Activated CD4-positive, alpha-beta memory T cell treated with anti-CD3 and anti-CD28 coated beads for 36 hours (primary cell): ENCODE measurements at regions not wholly inside any gene's neighbourhood (a gene's known extent, or its start where the extent isn't known, plus 50 kb on each side); places are given as distances from the start of the nearest gene placed in this dataset.

Experiments
- CTCF ChIA-PET: fragments of 350-600 bp; sonication (Branson Sonifier 250); formaldehyde crosslinking; loops from one replicate; lab custom pipeline; 2021; ENCODE audit warnings: antibody characterized with exemption, inconsistent platforms; lab: Charles Lee
- POLR2A ChIA-PET: fragments of 350-600 bp; sonication (Branson Sonifier 250); formaldehyde crosslinking; loops from one replicate; lab custom pipeline; 2021; ENCODE audit warnings: antibody characterized with exemption; lab: Charles Lee
- DNase-seq: peaks from one replicate; pipeline ENCODE4 v3.0.0-alpha.2; 2020
- H3K27ac Mint-ChIP-seq: one replicate; pipeline ENCODE4 v1.8.0; 2021; ENCODE audit warnings: mixed read lengths
- H3K27me3 Mint-ChIP-seq: one replicate; pipeline ENCODE4 v1.8.0; 2021; ENCODE audit warnings: mixed read lengths
- H3K36me3 Mint-ChIP-seq: one replicate; pipeline ENCODE4 v1.8.0; 2021; ENCODE audit warnings: mixed read lengths
- H3K4me1 Mint-ChIP-seq: one replicate; pipeline ENCODE4 v1.8.0; 2021; ENCODE audit warnings: low read depth, mixed read lengths
- H3K4me3 Mint-ChIP-seq: one replicate; pipeline ENCODE4 v1.8.0; 2021; ENCODE audit warnings: mild to moderate bottlenecking, mixed read lengths
- H3K9me3 Mint-ChIP-seq: one replicate; pipeline ENCODE4 v1.8.0; 2021; ENCODE audit warnings: mixed read lengths
- intact Hi-C: fragments of 100-400 bp; cut with micrococcal nuclease; formaldehyde crosslinking; loops from one replicate; pipeline ENCODE4 v1.15.1; 2023

DNA sequence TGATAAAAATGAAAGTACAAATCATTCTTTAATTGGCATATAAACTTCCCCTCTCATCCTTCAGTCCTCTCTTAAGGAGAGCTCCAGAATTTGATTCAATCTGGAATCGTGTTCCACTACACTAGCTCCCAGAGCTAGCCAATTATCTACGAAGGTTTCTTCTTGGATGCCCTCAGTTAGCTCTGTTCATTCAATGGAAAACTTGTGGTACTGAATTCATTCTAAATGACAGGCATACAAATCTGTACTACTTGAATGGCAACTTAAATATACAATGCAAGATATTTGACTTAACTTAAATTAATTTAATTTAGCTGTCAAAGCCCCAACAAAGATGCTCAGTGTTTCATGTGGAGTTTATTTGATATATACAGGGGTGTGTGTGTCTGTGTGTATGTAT lies 1474.2 kb upstream of the CELF4 start:
- CTCF ChIA-PET = no interaction called here

DNA sequence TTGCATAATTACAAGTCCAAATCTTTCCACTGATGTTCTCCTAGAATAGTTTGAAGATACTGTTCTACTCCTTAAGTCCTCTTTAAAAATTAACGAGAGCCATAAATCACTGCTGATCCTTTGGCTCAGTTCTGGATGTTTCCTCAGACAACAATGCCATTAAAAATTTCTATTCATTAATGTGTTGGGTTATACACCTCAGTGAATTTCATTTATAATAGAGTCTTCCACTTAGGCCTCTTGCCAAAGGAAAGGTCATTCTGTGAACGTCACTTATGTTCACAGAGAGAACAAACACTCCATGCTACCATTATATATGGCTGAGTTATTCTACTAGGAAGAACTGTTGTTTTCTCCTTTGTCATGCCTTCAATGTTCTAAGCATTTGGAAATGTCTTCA lies 1472.3 kb upstream of the CELF4 start:
- H3K27ac Mint-ChIP-seq = no peak overlapping the region
- ChIA-PET POLR2A (no interaction called here), CTCF (no interaction called here)
- intact Hi-C loops = no loop called here
- no peaks in the 10 kb centered on the region for H3K36me3 Mint-ChIP-seq
- H3K4me1 Mint-ChIP-seq = no peaks in the 10 kb centered on the region
- no peak overlapping the region for H3K4me3 Mint-ChIP-seq
- DNase-seq = no peak
- no peaks in the 10 kb centered on the region for H3K9me3 Mint-ChIP-seq
- H3K27me3 Mint-ChIP-seq = no peaks in the 10 kb centered on the region

More for the DNA sequence above, 1474.2 kb upstream of the CELF4 start:
- no peak overlapping the region for H3K4me3 Mint-ChIP-seq
- no peak overlapping the region for H3K27ac Mint-ChIP-seq
- intact Hi-C loops = no loop called here
- POLR2A ChIA-PET = no interaction called here
- no peaks in the 10 kb centered on the region for H3K27me3 Mint-ChIP-seq
- no peaks in the 10 kb centered on the region for H3K36me3 Mint-ChIP-seq
- no peaks in the 10 kb centered on the region for H3K4me1 Mint-ChIP-seq
- H3K9me3 Mint-ChIP-seq = peaks cover 5% of the 10 kb centered on the region
- DNase-seq = no peak

DNA sequence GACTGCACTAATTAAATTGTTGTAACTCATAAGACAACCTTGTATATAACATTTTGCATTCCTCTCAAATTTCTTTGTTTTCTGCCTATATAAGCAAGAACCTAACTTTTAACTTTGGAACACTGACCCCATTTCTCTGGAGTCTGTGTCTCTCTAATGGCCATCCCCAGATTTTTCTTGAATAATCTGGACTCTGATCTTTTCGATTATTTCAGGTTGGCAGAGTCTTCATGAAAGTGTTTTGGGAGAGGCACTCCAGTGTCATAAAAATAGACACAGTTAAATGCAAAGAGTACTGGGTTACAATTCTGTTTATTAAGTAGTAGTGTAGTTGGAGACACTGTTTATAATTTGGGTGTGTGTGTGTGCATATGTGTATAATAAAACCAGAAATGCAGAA lies 1467.7 kb upstream of the CELF4 start:
- no peak overlapping the region for H3K27ac Mint-ChIP-seq
- H3K36me3 Mint-ChIP-seq = no peaks in the 10 kb centered on the region
- intact Hi-C loops = no loop called here
- H3K27me3 Mint-ChIP-seq = no peaks in the 10 kb centered on the region
- POLR2A ChIA-PET = no interaction called here
- no peaks in the 10 kb centered on the region for H3K9me3 Mint-ChIP-seq
- no peak for DNase-seq
- CTCF ChIA-PET = no interaction called here
- no peak overlapping the region for H3K4me3 Mint-ChIP-seq
- H3K4me1 Mint-ChIP-seq = no peaks in the 10 kb centered on the region

DNA sequence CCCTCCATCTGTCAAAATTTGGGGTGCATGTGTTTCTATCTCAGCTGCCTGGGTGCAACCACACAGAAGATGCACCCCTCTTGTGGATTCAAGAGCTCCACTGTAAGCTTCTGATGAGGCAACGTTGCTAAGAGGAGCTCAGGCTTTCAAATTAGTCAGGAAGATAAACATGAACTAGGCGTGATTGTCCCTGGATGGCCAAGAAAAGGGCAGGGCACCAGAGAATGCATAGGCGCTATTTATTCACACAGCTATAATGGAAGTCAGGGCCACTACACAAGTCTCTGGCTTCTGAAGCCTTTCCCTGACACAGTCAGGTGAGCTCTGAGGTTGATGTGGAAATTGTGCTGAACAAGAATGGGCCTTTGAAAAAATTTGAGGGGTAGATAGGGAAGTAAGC lies 1466.0 kb upstream of the CELF4 start:
- no peak overlapping the region for H3K4me3 Mint-ChIP-seq
- no peaks in the 10 kb centered on the region for H3K36me3 Mint-ChIP-seq
- POLR2A ChIA-PET = no interaction called here
- DNase-seq = no peak
- no peaks in the 10 kb centered on the region for H3K4me1 Mint-ChIP-seq
- no peak overlapping the region for H3K27ac Mint-ChIP-seq
- CTCF ChIA-PET = no interaction called here
- no peaks in the 10 kb centered on the region for H3K27me3 Mint-ChIP-seq
- intact Hi-C loops = no loop called here
- no peaks in the 10 kb centered on the region for H3K9me3 Mint-ChIP-seq

DNA sequence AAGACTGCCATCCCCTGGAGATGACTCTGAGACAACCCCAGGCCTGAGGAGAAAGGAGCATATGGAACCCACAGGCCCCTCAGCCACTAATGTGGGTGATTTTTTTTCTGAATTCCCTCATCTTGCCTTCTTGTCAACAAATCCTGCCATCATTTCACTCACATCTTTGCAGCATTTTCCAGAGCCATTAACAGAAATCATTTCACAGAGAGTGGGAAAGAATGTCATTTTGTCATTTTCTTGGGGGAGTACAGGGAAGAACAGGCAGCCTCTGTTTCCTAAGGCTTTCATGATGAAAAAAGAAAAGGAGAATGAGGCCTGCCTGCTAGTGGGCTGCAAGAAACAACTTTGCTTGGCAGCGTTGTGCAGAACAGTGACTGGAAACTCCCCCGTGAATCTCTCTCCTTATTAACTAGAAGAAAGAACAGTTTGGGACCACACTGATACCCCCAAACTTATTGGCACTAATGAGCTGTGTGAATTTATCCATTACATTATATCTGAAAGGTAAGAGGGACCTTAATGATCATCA lies 1464.6 kb upstream of the CELF4 start:
- H3K36me3 Mint-ChIP-seq = no peaks in the 10 kb centered on the region
- no peak overlapping the region for H3K27ac Mint-ChIP-seq
- H3K4me1 Mint-ChIP-seq = no peaks in the 10 kb centered on the region
- H3K27me3 Mint-ChIP-seq = no peaks in the 10 kb centered on the region
- intact Hi-C loops = no loop called here
- H3K9me3 Mint-ChIP-seq = no peaks in the 10 kb centered on the region
- ChIA-PET CTCF (no interaction called here), POLR2A (no interaction called here)
- no peak for DNase-seq
- no peak overlapping the region for H3K4me3 Mint-ChIP-seq

DNA sequence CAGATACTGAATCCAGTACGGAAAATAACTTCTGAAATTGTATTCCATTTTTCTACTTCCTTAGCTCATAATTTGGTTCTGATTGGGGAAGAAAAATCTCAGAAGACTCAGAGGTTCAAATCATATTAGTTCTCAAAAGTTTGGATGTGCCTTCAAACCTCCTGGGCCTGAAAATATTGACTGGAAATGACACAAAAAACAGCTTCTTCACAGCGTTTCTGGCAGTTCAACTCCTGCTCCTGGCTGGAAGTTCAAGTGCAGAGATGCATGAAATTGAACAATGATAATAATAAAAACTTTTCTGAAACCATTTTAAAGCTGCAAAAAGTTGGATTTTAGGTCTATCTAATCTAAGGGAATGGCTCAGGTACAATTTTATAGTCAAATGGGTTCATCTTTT lies 1459.9 kb upstream of the CELF4 start:
- Mint-ChIP-seq H3K36me3 (no peaks in the 10 kb centered on the region), H3K27me3 (no peaks in the 10 kb centered on the region), H3K4me1 (no peaks in the 10 kb centered on the region), H3K4me3 (no peak overlapping the region), H3K9me3 (no peaks in the 10 kb centered on the region), H3K27ac (no peak overlapping the region)
- ChIA-PET POLR2A (no interaction called here), CTCF (no interaction called here)
- DNase-seq = no peak
- intact Hi-C loops = no loop called here

DNA sequence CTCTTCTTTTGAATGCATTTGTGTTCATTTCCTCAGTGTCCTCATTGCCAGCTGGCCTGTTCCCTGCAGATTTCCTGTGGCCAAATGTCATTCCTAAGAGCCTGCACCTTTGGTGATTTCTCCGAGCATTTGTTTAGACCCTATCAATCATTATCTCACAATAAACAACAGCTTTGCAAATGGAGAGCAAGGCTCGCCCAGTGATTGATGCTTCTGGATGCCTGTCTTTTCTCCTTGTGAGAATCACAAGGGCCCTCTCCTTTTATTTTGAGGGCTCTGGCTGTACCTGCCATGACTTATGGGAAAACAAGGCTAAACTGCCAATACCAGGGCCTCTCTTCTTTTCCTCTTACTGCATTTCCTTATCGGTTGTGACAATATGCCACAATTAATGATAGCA lies 1454.4 kb upstream of the CELF4 start:
- Mint-ChIP-seq H3K4me1 (no peaks in the 10 kb centered on the region), H3K36me3 (no peaks in the 10 kb centered on the region), H3K27me3 (no peaks in the 10 kb centered on the region), H3K4me3 (no peak overlapping the region), H3K27ac (no peak overlapping the region), H3K9me3 (peaks cover 2% of the 10 kb centered on the region)
- ChIA-PET POLR2A (no interaction called here), CTCF (no interaction called here)
- intact Hi-C loops = no loop called here
- no peak for DNase-seq

DNA sequence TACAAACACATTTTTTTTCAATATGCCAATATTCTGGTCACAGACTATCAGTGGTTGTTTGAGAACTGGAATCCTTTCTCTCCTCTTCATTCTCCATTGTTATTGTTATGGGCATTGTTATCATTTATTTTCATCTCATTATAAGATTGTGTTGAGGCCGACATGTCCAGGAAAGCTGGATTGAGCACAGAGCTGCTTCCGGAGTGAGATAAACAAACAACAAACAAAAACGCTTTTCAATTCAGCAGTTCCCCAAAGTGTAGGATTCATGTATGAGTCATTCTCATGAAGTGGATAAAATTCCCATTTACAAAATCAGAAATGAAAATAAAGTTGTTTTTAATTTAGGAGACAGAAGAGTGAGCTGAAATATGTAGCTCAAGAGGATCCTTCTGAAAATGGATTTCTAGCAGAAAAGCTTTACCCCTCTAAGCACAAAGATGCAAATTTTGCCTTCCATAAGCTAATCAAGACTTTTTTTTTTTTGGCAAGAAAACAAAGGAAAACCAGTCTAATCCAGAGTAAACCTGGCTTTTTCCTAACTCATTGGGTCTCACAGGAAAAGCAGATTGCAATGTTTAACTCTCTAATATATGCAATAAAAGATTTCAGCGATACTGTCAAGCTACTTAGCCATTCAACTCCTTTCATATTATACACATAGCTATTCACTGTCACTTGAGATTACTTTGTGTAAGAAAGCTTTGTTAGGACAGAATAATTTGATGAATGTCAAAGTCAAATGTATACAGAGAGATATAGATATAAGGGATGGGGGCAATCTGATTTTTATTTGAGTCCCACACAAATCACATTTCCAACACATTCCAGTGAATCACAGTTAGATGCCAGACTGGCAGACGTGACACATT lies 1441.7 kb upstream of the CELF4 start:
- Mint-ChIP-seq H3K27me3 (no peaks in the 10 kb centered on the region), H3K36me3 (no peaks in the 10 kb centered on the region), H3K4me3 (no peak overlapping the region), H3K27ac (no peak overlapping the region), H3K4me1 (no peaks in the 10 kb centered on the region), H3K9me3 (peaks cover 2% of the 10 kb centered on the region)
- intact Hi-C loops = no loop called here
- CTCF ChIA-PET = no interaction called here
- no peak for DNase-seq
- POLR2A ChIA-PET = no interaction called here

DNA sequence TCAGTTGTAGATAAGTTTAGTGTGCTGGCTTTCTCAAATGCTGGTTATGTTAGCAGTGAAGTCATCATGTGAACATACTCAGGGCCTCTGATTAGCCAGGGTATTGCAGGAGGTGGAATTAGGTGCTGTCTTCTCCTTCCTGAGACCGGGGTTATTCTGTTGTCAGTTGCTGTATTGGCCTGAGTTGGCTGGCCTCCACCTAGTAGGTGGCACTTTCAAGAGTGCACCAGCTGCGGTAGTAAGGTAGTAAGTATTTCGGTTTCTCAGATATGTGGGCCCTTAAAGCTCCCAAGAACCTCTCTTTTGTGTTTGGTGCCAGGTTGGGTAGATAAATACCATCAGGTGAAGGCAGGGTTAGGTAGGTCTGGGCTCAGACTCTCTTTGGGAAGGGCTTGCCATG lies 1430.5 kb upstream of the CELF4 start:
- intact Hi-C loops = no loop called here
- Mint-ChIP-seq H3K9me3 (peaks cover 5% of the 10 kb centered on the region), H3K4me1 (no peaks in the 10 kb centered on the region), H3K27me3 (no peaks in the 10 kb centered on the region), H3K27ac (no peak overlapping the region), H3K36me3 (no peaks in the 10 kb centered on the region), H3K4me3 (no peak overlapping the region)
- CTCF ChIA-PET = no interaction called here
- POLR2A ChIA-PET = no interaction called here
- no peak for DNase-seq

DNA sequence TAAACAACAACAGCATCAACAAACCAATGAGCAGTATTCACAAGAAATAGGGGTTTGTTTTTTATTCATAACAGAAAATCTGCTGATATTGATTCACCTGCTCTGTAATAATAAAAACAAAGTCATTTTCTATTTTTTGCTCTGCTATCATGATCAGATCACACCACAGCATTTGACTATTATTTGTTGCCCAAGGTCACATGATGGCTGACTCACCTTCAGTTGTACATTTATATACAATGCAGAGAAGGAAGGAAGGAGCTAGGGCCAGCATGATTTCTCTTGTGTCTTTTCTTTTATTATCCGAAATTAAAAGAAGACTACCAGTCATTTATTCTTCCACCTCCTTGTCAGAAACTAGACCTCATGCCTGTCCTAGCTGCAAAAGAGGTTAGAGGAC lies 1427.7 kb upstream of the CELF4 start:
- intact Hi-C loops = no loop called here
- H3K4me3 Mint-ChIP-seq = no peak overlapping the region
- H3K36me3 Mint-ChIP-seq = no peaks in the 10 kb centered on the region
- H3K9me3 Mint-ChIP-seq = peaks cover 8% of the 10 kb centered on the region
- no peaks in the 10 kb centered on the region for H3K27me3 Mint-ChIP-seq
- no peaks in the 10 kb centered on the region for H3K4me1 Mint-ChIP-seq
- CTCF ChIA-PET = no interaction called here
- DNase-seq = no peak
- POLR2A ChIA-PET = no interaction called here
- H3K27ac Mint-ChIP-seq = no peak overlapping the region

DNA sequence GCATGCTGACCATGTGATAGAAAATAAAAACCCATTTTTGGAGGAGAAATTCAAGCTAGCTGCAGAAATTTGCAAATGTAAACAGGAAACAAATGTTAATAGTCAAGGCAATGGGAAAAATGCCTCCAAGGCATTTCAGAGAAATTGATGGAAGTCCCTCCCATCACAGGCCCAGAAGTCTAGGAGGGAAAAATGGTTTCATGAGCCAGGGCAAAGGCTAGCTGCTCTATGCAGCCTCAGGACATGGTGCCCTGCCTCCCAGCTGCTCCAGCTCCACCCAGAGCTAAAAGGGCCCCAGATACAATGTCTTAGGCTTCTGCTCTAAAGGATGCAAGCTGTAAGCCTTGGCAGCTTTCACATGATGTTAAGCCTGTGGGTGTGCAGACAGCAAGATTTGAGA lies 1419.4 kb upstream of the CELF4 start:
- no peak for DNase-seq

DNA sequence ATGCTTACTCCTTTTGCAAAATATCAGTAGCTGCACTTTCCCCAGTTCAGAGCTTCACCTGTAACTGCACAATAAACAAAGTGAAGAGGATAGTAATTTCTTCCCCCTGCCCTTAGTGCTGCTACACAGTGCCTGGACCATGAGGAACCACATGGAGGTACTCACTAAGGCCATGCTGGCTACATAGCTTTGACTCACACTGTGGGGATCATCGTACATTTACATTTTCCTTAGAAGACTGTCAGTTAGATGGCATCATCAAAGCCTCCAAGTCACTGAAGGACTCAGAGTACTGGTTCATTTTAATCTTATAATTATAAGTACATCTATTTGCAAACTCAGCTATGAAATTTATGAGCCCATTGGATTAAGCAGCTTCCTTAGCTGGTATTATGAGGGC lies 1416.5 kb upstream of the CELF4 start:
- intact Hi-C loops = no loop called here
- H3K9me3 Mint-ChIP-seq = no peaks in the 10 kb centered on the region

More for the DNA sequence above, 1419.4 kb upstream of the CELF4 start:
- no peaks in the 10 kb centered on the region for H3K9me3 Mint-ChIP-seq
- no peak overlapping the region for H3K4me3 Mint-ChIP-seq
- H3K36me3 Mint-ChIP-seq = no peaks in the 10 kb centered on the region
- intact Hi-C loops = no loop called here
- ChIA-PET CTCF (no interaction called here), POLR2A (no interaction called here)
- H3K27me3 Mint-ChIP-seq = no peaks in the 10 kb centered on the region
- no peak overlapping the region for H3K27ac Mint-ChIP-seq
- no peaks in the 10 kb centered on the region for H3K4me1 Mint-ChIP-seq

DNA sequence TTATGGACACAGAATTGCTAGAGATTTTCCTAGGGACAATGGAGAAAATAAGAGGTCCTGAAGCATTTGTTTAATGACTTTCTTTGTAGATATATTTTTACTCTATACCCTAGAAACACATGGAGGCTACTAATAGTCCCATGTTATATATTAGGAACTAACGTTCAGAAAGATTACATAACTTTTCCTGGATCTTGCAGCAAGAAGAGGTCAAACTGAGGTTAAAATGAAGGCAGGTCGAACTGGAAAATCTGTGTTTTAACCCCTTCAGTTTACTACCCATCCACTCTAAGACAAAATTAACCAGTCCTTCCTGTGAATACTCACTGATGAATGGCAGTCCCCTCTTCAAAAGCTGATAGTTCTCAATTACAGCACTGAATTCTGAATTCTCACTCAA lies 1415.8 kb upstream of the CELF4 start:
- no peak overlapping the region for H3K27ac Mint-ChIP-seq
- POLR2A ChIA-PET = no interaction called here
- no peaks in the 10 kb centered on the region for H3K36me3 Mint-ChIP-seq
- H3K4me1 Mint-ChIP-seq = no peaks in the 10 kb centered on the region
- CTCF ChIA-PET = no interaction called here
- H3K27me3 Mint-ChIP-seq = no peaks in the 10 kb centered on the region
- H3K9me3 Mint-ChIP-seq = no peaks in the 10 kb centered on the region
- H3K4me3 Mint-ChIP-seq = no peak overlapping the region
- no peak for DNase-seq
- intact Hi-C loops = no loop called here

More for the DNA sequence above, 1416.5 kb upstream of the CELF4 start:
- H3K4me3 Mint-ChIP-seq = no peak overlapping the region
- CTCF ChIA-PET = no interaction called here
- no peaks in the 10 kb centered on the region for H3K4me1 Mint-ChIP-seq
- H3K36me3 Mint-ChIP-seq = no peaks in the 10 kb centered on the region
- no peak for DNase-seq
- POLR2A ChIA-PET = no interaction called here
- no peaks in the 10 kb centered on the region for H3K27me3 Mint-ChIP-seq
- H3K27ac Mint-ChIP-seq = no peak overlapping the region
